Activated CD4-positive, alpha-beta memory T cell treated with anti-CD3 and anti-CD28 coated beads, Interleukin-2, amount 10 ng/mL, durations not matched to agents 7 days and 5 days (primary cell): ENCODE measurements at regions not wholly inside any gene's neighbourhood (a gene's known extent, or its start where the extent isn't known, plus 50 kb on each side); places are given as distances from the start of the nearest gene placed in this dataset.
"Not testable (repeated sequence)": the region's sequence is repeated elsewhere in the genome, so short reads cannot be mapped to it uniquely, and the experiment has no call there.

Experiments
- CTCF ChIA-PET: fragments of 350-600 bp; sonication (Branson Sonifier 250); formaldehyde crosslinking; loops from one replicate; lab custom pipeline; 2021; ENCODE audit warnings: antibody characterized with exemption, inconsistent platforms; lab: Charles Lee
- POLR2A ChIA-PET: fragments of 350-600 bp; sonication (Branson Sonifier 250); formaldehyde crosslinking; loops from one replicate; lab custom pipeline; 2021; ENCODE audit warnings: antibody characterized with exemption; lab: Charles Lee
- DNase-seq: peaks from one replicate; pipeline ENCODE4 v3.0.0-alpha.2; 2020
- H3K27ac Mint-ChIP-seq: one replicate; pipeline ENCODE4 v1.8.0; 2021; ENCODE audit warnings: mild to moderate bottlenecking, mixed read lengths
- H3K27me3 Mint-ChIP-seq: one replicate; pipeline ENCODE4 v1.8.0; 2021; ENCODE audit warnings: mixed read lengths
- H3K36me3 Mint-ChIP-seq: one replicate; pipeline ENCODE4 v1.8.0; 2021; ENCODE audit warnings: low read depth, mixed read lengths
- H3K4me1 Mint-ChIP-seq: one replicate; pipeline ENCODE4 v1.8.0; 2021; ENCODE audit warnings: mixed read lengths
- H3K4me3 Mint-ChIP-seq: one replicate; pipeline ENCODE4 v1.8.0; 2021; ENCODE audit warnings: mild to moderate bottlenecking, mixed read lengths
- H3K9me3 Mint-ChIP-seq: one replicate; pipeline ENCODE4 v1.8.0; 2021; ENCODE audit warnings: mixed read lengths

- ChIA-PET CTCF (no interaction called here), POLR2A (no interaction called here)
- Mint-ChIP-seq H3K27ac (no peak overlapping the region), H3K27me3 (no peaks in the 10 kb centered on the region), H3K36me3 (no peaks in the 10 kb centered on the region), H3K9me3 (no peaks in the 10 kb centered on the region), H3K4me3 (no peak overlapping the region), H3K4me1 (no peaks in the 10 kb centered on the region)
- DNase-seq, result no peak
These were observed 559.8 kb upstream of the USP24 start for GRCh38 chr1:55775007-55775406.

DNA sequence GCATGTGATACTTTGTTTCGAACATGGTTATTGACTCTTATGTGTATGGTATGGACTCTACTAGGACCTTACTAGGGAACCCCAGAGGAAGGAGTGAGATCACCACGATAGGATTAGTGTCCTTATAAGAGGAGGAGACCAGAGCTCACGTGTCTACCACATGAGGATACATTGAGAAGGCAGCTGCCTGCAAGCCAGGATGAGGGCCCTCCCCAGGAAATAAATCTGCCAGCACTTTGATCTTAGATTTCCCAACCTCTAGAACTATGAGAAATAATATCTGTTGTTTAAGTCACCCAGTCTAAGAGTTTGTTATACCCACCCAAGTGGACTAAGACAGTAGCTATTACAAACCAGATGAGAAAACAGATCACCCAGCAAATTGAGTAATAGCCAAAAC is 559.3 kb upstream of the USP24 start:
- Mint-ChIP-seq H3K9me3 (no peaks in the 10 kb centered on the region), H3K36me3 (no peaks in the 10 kb centered on the region), H3K4me1 (no peaks in the 10 kb centered on the region), H3K4me3 (no peak overlapping the region), H3K27ac (no peak overlapping the region), H3K27me3 (no peaks in the 10 kb centered on the region)
- no peak for DNase-seq
- POLR2A ChIA-PET, result no interaction called here
- CTCF ChIA-PET, result no interaction called here

- no peak for DNase-seq
- Mint-ChIP-seq H3K27me3 (no peaks in the 10 kb centered on the region), H3K9me3 (no peaks in the 10 kb centered on the region), H3K27ac (no peak overlapping the region), H3K4me1 (no peaks in the 10 kb centered on the region), H3K4me3 (no peak overlapping the region), H3K36me3 (no peaks in the 10 kb centered on the region)
- ChIA-PET CTCF (no interaction called here), POLR2A (no interaction called here)
These were observed 558.2 kb upstream of the USP24 start for GRCh38 chr1:55773211-55773940.

DNA sequence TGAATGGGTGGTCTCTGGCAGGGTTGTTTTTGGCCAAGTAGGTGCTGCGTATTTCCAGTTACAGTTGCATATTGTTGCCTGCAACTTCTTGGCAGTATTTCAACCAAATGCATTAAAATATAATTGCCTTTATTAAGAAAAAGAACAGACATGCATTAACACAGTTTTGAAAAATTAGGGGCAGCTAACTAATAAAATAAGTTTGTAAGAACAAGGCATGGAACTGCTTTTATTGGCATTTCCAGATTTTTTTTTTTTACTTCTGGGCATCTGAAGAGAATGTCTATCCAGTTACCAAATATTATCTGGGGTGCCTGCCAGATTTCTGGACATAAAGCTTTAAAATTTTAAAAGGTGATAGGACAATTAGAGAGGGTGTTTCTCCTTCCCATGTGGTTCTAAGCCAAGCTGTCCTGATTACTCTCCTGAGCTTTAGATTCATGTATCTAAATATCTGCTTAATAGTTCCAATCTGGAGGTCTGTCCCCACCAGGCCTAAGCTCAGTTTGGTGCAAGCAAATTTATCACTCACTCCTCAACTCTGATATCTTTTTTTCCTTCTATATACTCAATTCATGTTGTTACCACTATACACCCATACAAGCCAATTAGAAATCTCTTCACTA is 553.3 kb upstream of the USP24 start:
- Mint-ChIP-seq H3K9me3 (no peaks in the 10 kb centered on the region), H3K4me3 (no peak overlapping the region), H3K27ac (no peak overlapping the region), H3K4me1 (no peaks in the 10 kb centered on the region), H3K27me3 (no peaks in the 10 kb centered on the region), H3K36me3 (no peaks in the 10 kb centered on the region)
- no peak for DNase-seq
- POLR2A ChIA-PET, result no interaction called here
- CTCF ChIA-PET, result no interaction called here

GRCh38 chr1:55767171-55767570 is 552.0 kb upstream of the USP24 start:
- no peak overlapping the region for H3K4me3 Mint-ChIP-seq
- H3K27ac Mint-ChIP-seq, result no peak overlapping the region
- H3K36me3 Mint-ChIP-seq, result no peaks in the 10 kb centered on the region
- no peaks in the 10 kb centered on the region for H3K9me3 Mint-ChIP-seq
- CTCF ChIA-PET, result no interaction called here
- POLR2A ChIA-PET, result no interaction called here
- no peak for DNase-seq
- H3K27me3 Mint-ChIP-seq, result no peaks in the 10 kb centered on the region
- no peaks in the 10 kb centered on the region for H3K4me1 Mint-ChIP-seq

- CTCF ChIA-PET, H3K27me3 Mint-ChIP-seq, H3K4me1 Mint-ChIP-seq, H3K4me3 Mint-ChIP-seq, H3K27ac Mint-ChIP-seq, DNase-seq, H3K36me3 Mint-ChIP-seq, POLR2A ChIA-PET, H3K9me3 Mint-ChIP-seq: not testable (repeated sequence)
These were observed 550.3 kb upstream of the USP24 start for GRCh38 chr1:55765505-55765904.

GRCh38 chr1:55751776-55752175 is 536.6 kb upstream of the USP24 start:
- Mint-ChIP-seq H3K4me3 (no peak overlapping the region), H3K9me3 (no peaks in the 10 kb centered on the region), H3K27me3 (no peaks in the 10 kb centered on the region), H3K4me1 (no peaks in the 10 kb centered on the region), H3K27ac (no peak overlapping the region), H3K36me3 (no peaks in the 10 kb centered on the region)
- ChIA-PET CTCF (no interaction called here), POLR2A (no interaction called here)
- DNase-seq, result no peak

GRCh38 chr1:55750628-55750995 is 535.4 kb upstream of the USP24 start:
- Mint-ChIP-seq H3K27me3 (no peaks in the 10 kb centered on the region), H3K4me3 (no peak overlapping the region), H3K9me3 (peaks cover 3% of the 10 kb centered on the region), H3K27ac (no peak overlapping the region), H3K4me1 (no peaks in the 10 kb centered on the region), H3K36me3 (no peaks in the 10 kb centered on the region)
- DNase-seq, result no peak
- CTCF ChIA-PET, result no interaction called here
- POLR2A ChIA-PET, result no interaction called here

DNA sequence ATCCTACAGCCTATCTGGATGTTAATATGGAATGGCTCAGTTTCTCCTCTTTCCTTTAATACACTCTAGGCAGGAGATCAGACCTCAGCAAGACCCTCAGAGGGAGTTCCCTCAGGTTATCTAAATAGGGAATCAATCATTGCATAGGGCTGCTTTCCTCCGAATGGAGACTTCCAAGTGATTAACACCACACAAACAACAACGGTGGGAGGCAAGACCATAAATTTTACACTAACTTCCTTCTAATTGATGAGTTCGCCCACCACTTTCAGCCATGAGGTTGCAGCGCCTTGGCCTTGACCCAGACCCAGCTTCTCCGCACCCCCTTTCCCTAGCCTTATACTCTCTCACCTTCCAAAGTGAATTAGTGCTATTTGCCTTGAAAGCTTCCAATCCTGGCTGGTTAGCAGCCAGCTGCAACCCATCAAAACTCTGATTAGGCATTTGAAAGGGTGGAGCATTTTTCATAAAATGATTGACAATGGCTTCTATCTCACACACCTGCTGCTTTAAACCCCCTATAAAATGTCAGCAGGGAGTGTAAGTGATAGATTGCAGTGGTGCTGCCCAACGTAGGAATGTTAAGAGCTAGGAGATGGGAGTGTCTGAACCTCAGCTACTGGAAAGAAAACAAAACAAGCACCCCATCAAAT is 534.9 kb upstream of the USP24 start:
- ChIA-PET POLR2A (no interaction called here), CTCF (no interaction called here)
- Mint-ChIP-seq H3K9me3 (peaks cover 3% of the 10 kb centered on the region), H3K36me3 (no peaks in the 10 kb centered on the region), H3K4me3 (no peak overlapping the region), H3K27ac (no peak overlapping the region), H3K4me1 (no peaks in the 10 kb centered on the region), H3K27me3 (no peaks in the 10 kb centered on the region)
- DNase-seq, result no peak

DNA sequence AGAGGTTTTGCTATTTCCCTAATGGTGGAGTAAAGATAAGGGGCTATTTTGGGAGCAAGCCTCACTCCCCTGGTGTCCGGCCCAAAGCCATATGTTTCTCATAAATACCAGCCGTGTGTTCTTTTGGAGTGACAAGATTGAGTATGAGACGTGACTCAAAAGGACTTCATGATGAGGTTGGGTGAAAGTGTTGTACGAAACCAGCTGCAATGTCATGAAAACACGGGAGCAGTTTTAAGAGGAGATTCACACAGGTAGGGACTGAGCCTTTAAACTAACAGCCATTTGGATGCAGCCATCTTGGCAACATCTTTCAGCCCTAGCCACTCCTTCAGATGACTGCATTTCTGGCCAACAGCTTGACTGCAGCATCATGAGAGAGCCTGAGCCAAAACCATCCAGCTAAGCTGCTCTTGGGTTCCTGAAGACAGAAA is 532.3 kb upstream of the USP24 start:
- ChIA-PET CTCF (no interaction called here), POLR2A (no interaction called here)
- no peak for DNase-seq
- Mint-ChIP-seq H3K27ac (no peak overlapping the region), H3K9me3 (peaks cover 3% of the 10 kb centered on the region), H3K4me1 (no peaks in the 10 kb centered on the region), H3K4me3 (no peak overlapping the region), H3K36me3 (no peaks in the 10 kb centered on the region), H3K27me3 (no peaks in the 10 kb centered on the region)

DNA sequence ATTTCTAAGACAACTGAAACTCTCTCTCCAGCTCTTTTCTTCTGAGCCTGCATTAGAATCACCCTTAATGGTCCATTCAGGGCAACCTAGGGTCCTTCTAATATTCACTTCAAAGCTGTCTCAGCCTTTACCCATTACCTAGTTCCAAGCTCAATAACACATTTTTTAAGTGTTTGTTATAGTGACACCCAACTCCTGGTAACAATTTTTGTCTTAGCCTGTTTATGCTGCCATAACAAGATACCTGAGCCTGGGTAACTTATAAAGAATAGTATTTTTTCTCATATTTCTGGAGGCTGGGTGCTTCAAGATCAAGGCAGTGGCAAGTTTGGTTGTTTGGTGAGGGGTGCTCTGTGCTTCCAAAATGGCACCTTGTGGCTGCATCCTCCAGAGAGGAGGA is 531.5 kb upstream of the USP24 start:
- Mint-ChIP-seq H3K27ac (no peak overlapping the region), H3K4me3 (no peak overlapping the region), H3K36me3 (no peaks in the 10 kb centered on the region), H3K4me1 (no peaks in the 10 kb centered on the region), H3K27me3 (no peaks in the 10 kb centered on the region), H3K9me3 (peaks cover 3% of the 10 kb centered on the region)
- no peak for DNase-seq
- ChIA-PET CTCF (no interaction called here), POLR2A (no interaction called here)

GRCh38 chr1:55741516-55741915 is 526.4 kb upstream of the USP24 start:
- Mint-ChIP-seq H3K9me3 (peaks cover 2% of the 10 kb centered on the region), H3K27ac (no peak overlapping the region), H3K4me1 (no peaks in the 10 kb centered on the region), H3K4me3 (no peak overlapping the region), H3K36me3 (no peaks in the 10 kb centered on the region), H3K27me3 (no peaks in the 10 kb centered on the region)
- POLR2A ChIA-PET, result no interaction called here
- CTCF ChIA-PET, result no interaction called here
- no peak for DNase-seq

DNA sequence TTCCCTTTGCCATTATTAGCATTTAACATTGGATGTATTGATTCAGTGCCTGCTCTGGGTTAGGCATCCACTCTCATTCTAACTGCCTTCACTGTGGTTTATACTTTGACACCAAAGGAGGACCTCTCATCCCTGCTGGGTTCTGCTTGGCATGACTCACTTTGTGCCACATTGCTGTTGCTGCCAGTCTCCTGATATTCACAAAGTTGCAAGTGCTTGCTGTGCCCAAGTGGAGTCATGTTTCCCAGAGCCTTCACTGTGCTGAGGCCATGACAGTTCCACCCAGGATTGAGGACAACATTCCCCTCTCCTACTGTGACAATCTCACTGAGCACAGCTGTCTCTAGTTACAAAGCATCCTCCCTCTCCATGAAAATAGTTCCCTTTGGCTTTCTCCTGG is 519.9 kb upstream of the USP24 start:
- POLR2A ChIA-PET, result no interaction called here
- Mint-ChIP-seq H3K4me1 (no peaks in the 10 kb centered on the region), H3K9me3 (no peaks in the 10 kb centered on the region), H3K36me3 (no peaks in the 10 kb centered on the region), H3K27ac (no peak overlapping the region), H3K27me3 (no peaks in the 10 kb centered on the region), H3K4me3 (no peak overlapping the region)
- DNase-seq, result no peak
- CTCF ChIA-PET, result no interaction called here

GRCh38 chr1:55726994-55727393 is 511.8 kb upstream of the USP24 start:
- Mint-ChIP-seq H3K9me3 (no peaks in the 10 kb centered on the region), H3K4me3 (no peak overlapping the region), H3K36me3 (no peaks in the 10 kb centered on the region), H3K27me3 (no peaks in the 10 kb centered on the region), H3K27ac (no peak overlapping the region), H3K4me1 (no peaks in the 10 kb centered on the region)
- POLR2A ChIA-PET, result no interaction called here
- CTCF ChIA-PET, result no interaction called here
- DNase-seq, result no peak
